ENCODE measurements at regions not wholly inside any gene's neighbourhood (a gene's known extent, or its start where the extent isn't known, plus 50 kb on each side); places are given as distances from the start of the nearest gene placed in this dataset.
"Not testable (repeated sequence)": the region's sequence is repeated elsewhere in the genome, so short reads cannot be mapped to it uniquely, and the experiment has no call there.

- Histone ChIP-seq H3K4me1 (ENCODE audit: control insufficient read depth, insufficient read depth, low read length) (peaks cover 16% of the 10 kb centered on the region), H3K4me3 (ENCODE audit: low read length) (no peak overlapping the region), H3K27ac (ENCODE audit: low read length) (no peak overlapping the region), H3K9me3 (replicated peaks; ENCODE audit: control insufficient read depth, low read depth, low read length) (no peaks in the 10 kb centered on the region), H3K27me3 (ENCODE audit: control insufficient read depth, insufficient read depth, low read length) (peaks cover 11% of the 10 kb centered on the region), H3K36me3 (ENCODE audit: control insufficient read depth, insufficient read depth, low read length) (no peaks in the 10 kb centered on the region)
- no peak for DNase-seq
- 67% methylated on average over 1 of the region's 3 CpGs for WGBS (ENCODE audit: insufficient coverage)
Observed at GRCh38 chr2:172297531-172297930, 129.9 kb upstream of the ITGA6 start.

- Histone ChIP-seq H3K27me3 (ENCODE audit: control insufficient read depth, insufficient read depth, low read length) (peaks cover 11% of the 10 kb centered on the region), H3K4me3 (ENCODE audit: low read length) (no peak overlapping the region), H3K36me3 (ENCODE audit: control insufficient read depth, insufficient read depth, low read length) (no peaks in the 10 kb centered on the region), H3K27ac (ENCODE audit: low read length) (no peak overlapping the region), H3K4me1 (ENCODE audit: control insufficient read depth, insufficient read depth, low read length) (peaks cover 16% of the 10 kb centered on the region), H3K9me3 (replicated peaks; ENCODE audit: control insufficient read depth, low read depth, low read length) (no peaks in the 10 kb centered on the region)
- no peak for DNase-seq
- WGBS (ENCODE audit: insufficient coverage) = 41% methylated on average over 4 of the region's 4 CpGs
Observed at GRCh38 chr2:172297950-172298349, 129.4 kb upstream of the ITGA6 start.

DNA sequence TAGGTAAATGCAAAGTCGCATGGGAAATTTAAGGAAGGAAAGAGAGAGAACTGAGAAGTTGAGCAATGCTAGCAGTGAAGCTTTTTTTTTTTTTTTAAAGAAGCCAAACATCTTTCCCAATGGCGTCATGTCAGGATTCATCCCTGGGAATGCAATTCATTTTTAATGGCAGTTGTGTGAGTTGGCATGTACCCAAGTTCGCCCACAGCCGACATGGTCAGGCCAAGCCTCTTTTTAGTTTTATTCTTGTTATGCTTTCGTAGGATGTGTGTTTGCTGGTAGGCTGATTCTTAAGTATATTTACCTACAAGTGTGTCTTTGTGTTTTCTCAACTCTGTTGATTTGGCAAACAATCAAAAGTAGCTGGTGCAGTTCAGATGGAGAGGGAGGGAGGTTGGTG is 127.6 kb upstream of the ITGA6 start:
- peak; percentile 75 for DNase-seq
- Histone ChIP-seq H3K4me3 (ENCODE audit: low read length) (no peak overlapping the region), H3K4me1 (ENCODE audit: control insufficient read depth, insufficient read depth, low read length) (peaks cover 8% of the 10 kb centered on the region), H3K27me3 (ENCODE audit: control insufficient read depth, insufficient read depth, low read length) (peaks cover 11% of the 10 kb centered on the region), H3K27ac (ENCODE audit: low read length) (no peak overlapping the region), H3K36me3 (ENCODE audit: control insufficient read depth, insufficient read depth, low read length) (no peaks in the 10 kb centered on the region), H3K9me3 (replicated peaks; ENCODE audit: control insufficient read depth, low read depth, low read length) (no peaks in the 10 kb centered on the region)
- no CpG with 5 or more reads among the region's 5 CpGs for WGBS (ENCODE audit: insufficient coverage)

- H3K27ac ChIP-seq (ENCODE audit: low read length) = no peak overlapping the region
- no peak overlapping the region for H3K4me3 ChIP-seq (ENCODE audit: low read length)
- no peak for DNase-seq
- no peaks in the 10 kb centered on the region for H3K9me3 ChIP-seq (replicated peaks; ENCODE audit: control insufficient read depth, low read depth, low read length)
- H3K36me3 ChIP-seq (ENCODE audit: control insufficient read depth, insufficient read depth, low read length) = no peaks in the 10 kb centered on the region
- peaks cover 7% of the 10 kb centered on the region for H3K27me3 ChIP-seq (ENCODE audit: control insufficient read depth, insufficient read depth, low read length)
- 91% methylated on average over 1 of the region's 4 CpGs for WGBS (ENCODE audit: insufficient coverage)
- peaks cover 14% of the 10 kb centered on the region for H3K4me1 ChIP-seq (ENCODE audit: control insufficient read depth, insufficient read depth, low read length)
Observed at GRCh38 chr2:172300851-172301250, 126.5 kb upstream of the ITGA6 start.

GRCh38 chr2:172305066-172305465 is 122.3 kb upstream of the ITGA6 start:
- 59% methylated on average over 2 of the region's 3 CpGs for WGBS (ENCODE audit: insufficient coverage)
- peak; percentile 70 for DNase-seq
- H3K4me1 ChIP-seq (ENCODE audit: control insufficient read depth, insufficient read depth, low read length) = peaks cover 16% of the 10 kb centered on the region

DNA sequence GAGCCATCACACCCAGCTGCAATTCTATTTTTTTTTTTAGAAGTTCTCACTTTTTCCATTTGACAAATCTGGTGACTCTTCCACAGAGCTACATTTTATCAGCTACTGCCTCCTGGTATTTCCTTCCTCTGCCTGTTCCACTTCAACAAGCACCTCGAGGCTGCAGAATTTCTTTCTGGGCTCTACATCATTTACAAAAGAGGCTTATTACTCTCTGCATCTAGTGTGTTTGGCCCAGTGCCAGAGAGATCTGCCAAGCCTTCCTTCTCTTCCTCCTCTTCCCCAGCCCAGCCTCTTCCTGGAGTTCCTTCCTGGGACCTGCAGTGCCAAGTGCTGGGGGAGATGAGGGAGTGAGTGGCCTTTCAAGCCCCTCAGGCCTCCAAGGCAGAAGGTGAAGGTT is 119.6 kb upstream of the ITGA6 start:
- H3K4me1 ChIP-seq (ENCODE audit: control insufficient read depth, insufficient read depth, low read length) = peaks cover 25% of the 10 kb centered on the region
- H3K9me3 ChIP-seq (replicated peaks; ENCODE audit: control insufficient read depth, low read depth, low read length) = no peaks in the 10 kb centered on the region
- 10% methylated on average over 1 of the region's 1 CpG for WGBS (ENCODE audit: insufficient coverage)
- peak overlapping the region; percentile 39 for H3K27ac ChIP-seq (ENCODE audit: low read length)
- H3K4me3 ChIP-seq (ENCODE audit: low read length) = no peak overlapping the region
- peak; percentile 57 for DNase-seq
- H3K27me3 ChIP-seq (ENCODE audit: control insufficient read depth, insufficient read depth, low read length) = no peaks in the 10 kb centered on the region
- no peaks in the 10 kb centered on the region for H3K36me3 ChIP-seq (ENCODE audit: control insufficient read depth, insufficient read depth, low read length)

More at GRCh38 chr2:172305066-172305465, 122.3 kb upstream of the ITGA6 start:
- Histone ChIP-seq H3K9me3 (replicated peaks; ENCODE audit: control insufficient read depth, low read depth, low read length) (no peaks in the 10 kb centered on the region), H3K4me3 (ENCODE audit: low read length) (no peak overlapping the region), H3K27me3 (ENCODE audit: control insufficient read depth, insufficient read depth, low read length) (no peaks in the 10 kb centered on the region), H3K36me3 (ENCODE audit: control insufficient read depth, insufficient read depth, low read length) (no peaks in the 10 kb centered on the region), H3K27ac (ENCODE audit: low read length) (no peak overlapping the region)

DNA sequence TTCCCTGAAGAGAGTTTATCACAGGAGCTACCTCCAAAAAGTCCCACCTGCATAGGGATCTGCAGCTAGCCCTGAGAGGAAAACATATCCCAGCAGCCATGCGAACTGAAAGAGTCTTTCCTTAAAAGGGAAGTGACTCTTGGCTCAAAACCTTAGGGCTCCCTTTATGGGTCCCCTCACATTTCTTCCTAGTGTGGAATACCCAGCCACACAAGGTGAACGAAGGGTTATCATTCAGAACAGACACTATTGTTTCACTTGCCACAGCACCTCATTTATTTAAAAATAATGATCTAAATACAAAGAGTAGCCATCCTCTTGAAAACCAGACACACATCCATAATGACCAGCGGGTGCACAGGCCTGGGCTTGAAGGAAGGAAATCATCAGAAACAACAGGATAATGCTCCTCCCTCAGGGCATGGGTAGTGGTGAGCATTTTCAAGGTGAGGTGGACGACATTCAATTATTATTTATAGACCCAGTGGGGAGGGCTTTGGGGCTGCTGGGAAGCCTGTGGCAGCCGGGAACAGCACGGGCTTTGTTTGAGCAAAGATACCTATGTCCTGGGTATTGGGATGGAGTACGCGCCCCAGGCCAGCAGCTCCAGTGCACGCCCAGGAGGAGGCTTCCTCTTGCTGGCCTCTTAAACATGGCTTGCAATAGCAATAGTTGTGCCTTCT is 119.0 kb upstream of the ITGA6 start:
- Histone ChIP-seq H3K9me3 (replicated peaks; ENCODE audit: control insufficient read depth, low read depth, low read length) (no peaks in the 10 kb centered on the region), H3K27me3 (ENCODE audit: control insufficient read depth, insufficient read depth, low read length) (no peaks in the 10 kb centered on the region), H3K27ac (ENCODE audit: low read length) (peak overlapping the region; percentile 39), H3K36me3 (ENCODE audit: control insufficient read depth, insufficient read depth, low read length) (no peaks in the 10 kb centered on the region), H3K4me1 (ENCODE audit: control insufficient read depth, insufficient read depth, low read length) (peaks cover 25% of the 10 kb centered on the region), H3K4me3 (ENCODE audit: low read length) (no peak overlapping the region)
- 66% methylated on average over 5 of the region's 9 CpGs for WGBS (ENCODE audit: insufficient coverage)
- peak; percentile 38 for DNase-seq

GRCh38 chr2:172311921-172312345 is 115.5 kb upstream of the ITGA6 start:
- H3K36me3 ChIP-seq (ENCODE audit: control insufficient read depth, insufficient read depth, low read length) = no peaks in the 10 kb centered on the region
- no peaks in the 10 kb centered on the region for H3K9me3 ChIP-seq (replicated peaks; ENCODE audit: control insufficient read depth, low read depth, low read length)
- H3K4me1 ChIP-seq (ENCODE audit: control insufficient read depth, insufficient read depth, low read length) = peaks cover 17% of the 10 kb centered on the region
- DNase-seq = peak; percentile 36
- no peaks in the 10 kb centered on the region for H3K27me3 ChIP-seq (ENCODE audit: control insufficient read depth, insufficient read depth, low read length)
- peak overlapping the region; percentile 20 for H3K27ac ChIP-seq (ENCODE audit: low read length)
- WGBS (ENCODE audit: insufficient coverage) = 58% methylated on average over 2 of the region's 2 CpGs
- no peak overlapping the region for H3K4me3 ChIP-seq (ENCODE audit: low read length)

DNA sequence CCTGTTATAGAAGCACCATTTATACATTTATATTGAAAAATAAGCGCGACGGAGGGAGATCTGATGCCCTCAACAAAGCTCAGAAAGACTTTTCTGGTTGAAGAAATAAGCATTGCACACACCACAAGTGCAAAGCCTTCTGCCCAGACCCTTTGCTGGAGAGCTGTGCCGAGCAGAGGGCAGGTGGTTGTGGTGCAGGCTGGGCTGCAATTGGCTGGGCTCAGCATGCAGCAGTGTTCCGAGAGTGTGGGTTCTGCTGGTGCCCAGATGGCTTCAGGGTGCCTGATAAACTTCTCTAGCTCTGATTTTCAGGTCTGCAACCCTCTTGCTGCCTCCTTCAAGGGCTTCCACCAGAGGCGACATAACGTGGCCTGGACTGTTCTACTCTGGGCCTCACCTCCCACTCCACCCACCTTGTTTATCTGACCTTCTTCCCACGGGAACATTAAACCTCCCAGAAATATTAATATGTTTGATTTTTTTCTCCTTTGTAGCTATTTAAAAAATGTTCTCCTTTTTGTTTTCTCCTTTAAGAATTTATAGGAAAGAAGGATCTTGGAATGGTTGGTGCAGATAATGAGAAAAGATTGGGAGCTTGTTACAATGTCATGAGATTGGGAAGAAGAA is 113.6 kb upstream of the ITGA6 start:
- Histone ChIP-seq H3K9me3 (replicated peaks; ENCODE audit: control insufficient read depth, low read depth, low read length) (no peaks in the 10 kb centered on the region), H3K27ac (ENCODE audit: low read length) (no peak overlapping the region), H3K4me1 (ENCODE audit: control insufficient read depth, insufficient read depth, low read length) (peaks cover 10% of the 10 kb centered on the region), H3K36me3 (ENCODE audit: control insufficient read depth, insufficient read depth, low read length) (no peaks in the 10 kb centered on the region), H3K4me3 (ENCODE audit: low read length) (no peak overlapping the region), H3K27me3 (ENCODE audit: control insufficient read depth, insufficient read depth, low read length) (no peaks in the 10 kb centered on the region)
- no peak for DNase-seq
- 65% methylated on average over 4 of the region's 8 CpGs for WGBS (ENCODE audit: insufficient coverage)

DNA sequence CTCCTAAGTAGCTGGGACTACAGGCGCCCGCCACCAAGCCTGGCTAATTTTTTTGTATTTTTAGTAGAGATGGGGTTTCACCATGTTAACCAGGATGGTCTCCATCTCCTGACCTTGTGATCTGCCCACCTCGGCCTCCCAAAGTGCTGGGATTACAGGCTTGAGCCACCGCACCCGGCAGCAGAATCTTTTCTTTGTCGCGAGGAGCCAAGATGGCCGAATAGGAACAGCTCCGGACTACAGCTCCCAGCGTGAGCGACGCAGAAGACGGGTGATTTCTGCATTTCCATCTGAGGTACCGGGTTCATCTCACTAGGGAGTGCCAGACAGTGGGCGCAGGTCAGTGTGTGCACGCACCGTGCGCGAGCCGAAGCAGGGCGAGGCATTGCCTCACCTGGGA is 112.3 kb upstream of the ITGA6 start:
- DNase-seq; H3K4me3 ChIP-seq (ENCODE audit: low read length); H3K36me3 ChIP-seq (ENCODE audit: control insufficient read depth, insufficient read depth, low read length); H3K27ac ChIP-seq (ENCODE audit: low read length); H3K4me1 ChIP-seq (ENCODE audit: control insufficient read depth, insufficient read depth, low read length); H3K27me3 ChIP-seq (ENCODE audit: control insufficient read depth, insufficient read depth, low read length); H3K9me3 ChIP-seq (replicated peaks; ENCODE audit: control insufficient read depth, low read depth, low read length): not testable (repeated sequence)
- WGBS (ENCODE audit: insufficient coverage) = no CpG with 5 or more reads among the region's 21 CpGs

All from muscle of leg (tissue), 3 donors.